Right kidney (tissue), 1 donor: ENCODE measurements at regions not wholly inside any gene's neighbourhood (a gene's known extent, or its start where the extent isn't known, plus 50 kb on each side); places are given as distances from the start of the nearest gene placed in this dataset.
"Not testable (repeated sequence)": the region's sequence is repeated elsewhere in the genome, so short reads cannot be mapped to it uniquely, and the experiment has no call there.

Source experiments
- DNase-seq: peaks from one replicate; pipeline ENCODE4 v3.0.0-alpha.2; 2016

- no peak for DNase-seq
These were observed 189.7 kb upstream of the NOX3 start for GRCh38 chr6:155645325-155645724.

GRCh38 chr6:155641603-155642002 lies 186.0 kb upstream of the NOX3 start:
- no peak for DNase-seq

GRCh38 chr6:155638200-155638599 lies 182.6 kb upstream of the NOX3 start:
- DNase-seq, result no peak

GRCh38 chr6:155635416-155635815 lies 179.8 kb upstream of the NOX3 start:
- no peak for DNase-seq

GRCh38 chr6:155630085-155630484 lies 174.4 kb upstream of the NOX3 start:
- no peak for DNase-seq

GRCh38 chr6:155629652-155630051 lies 174.0 kb upstream of the NOX3 start:
- no peak for DNase-seq

GRCh38 chr6:155628306-155628705 lies 172.7 kb upstream of the NOX3 start:
- no peak for DNase-seq

- not testable (repeated sequence) for DNase-seq
These were observed 172.1 kb upstream of the NOX3 start for GRCh38 chr6:155627722-155628212.

GRCh38 chr6:155623450-155624178 lies 168.0 kb upstream of the NOX3 start:
- DNase-seq, result no peak

- no peak for DNase-seq
These were observed 159.0 kb upstream of the NOX3 start for GRCh38 chr6:155614606-155615005.

GRCh38 chr6:155611742-155612141 lies 156.1 kb upstream of the NOX3 start:
- no peak for DNase-seq

- DNase-seq, result no peak
These were observed 149.4 kb upstream of the NOX3 start for GRCh38 chr6:155604991-155605390.

- no peak for DNase-seq
These were observed 143.9 kb upstream of the NOX3 start for GRCh38 chr6:155599561-155599960.

GRCh38 chr6:155599160-155599559 lies 143.5 kb upstream of the NOX3 start:
- DNase-seq, result no peak

GRCh38 chr6:155595284-155595683 lies 139.6 kb upstream of the NOX3 start:
- DNase-seq, result no peak

GRCh38 chr6:155591741-155592140 lies 136.1 kb upstream of the NOX3 start:
- no peak for DNase-seq

GRCh38 chr6:155589190-155589589 lies 133.6 kb upstream of the NOX3 start:
- DNase-seq, result no peak

- DNase-seq, result no peak
These were observed 132.2 kb upstream of the NOX3 start for GRCh38 chr6:155587817-155588216.

GRCh38 chr6:155586090-155586489 lies 130.5 kb upstream of the NOX3 start:
- DNase-seq, result no peak

GRCh38 chr6:155584006-155584405 lies 128.4 kb upstream of the NOX3 start:
- no peak for DNase-seq

- no peak for DNase-seq
These were observed 126.7 kb upstream of the NOX3 start for GRCh38 chr6:155582016-155582991.

GRCh38 chr6:155580904-155581303 lies 125.3 kb upstream of the NOX3 start:
- no peak for DNase-seq

- no peak for DNase-seq
These were observed 122.6 kb upstream of the NOX3 start for GRCh38 chr6:155578251-155578650.
